Transverse colon (tissue), 4 donors: ENCODE measurements at regions not wholly inside any gene's neighbourhood (a gene's known extent, or its start where the extent isn't known, plus 50 kb on each side); places are given as distances from the start of the nearest gene placed in this dataset.

Source experiments
- CTCF ChIP-seq, 5 experiments: fragments of 200-600 bp in 3 of 5; fragments of 450-650 bp in 2 of 5; sonication (generic) in 3 of 5; IDR thresholded peaks; 1 replicate in 2 of 5; 2 replicates in 3 of 5; pipeline ENCODE4 v1.5.1; 2016 to 2017; ENCODE audit warnings: antibody characterized with exemption in 5 of 5, inconsistent platforms in 3 of 5, mild to moderate bottlenecking in 2 of 5, moderate library complexity in 1 of 5
- POLR2A ChIP-seq: fragments of 450-650 bp; IDR thresholded peaks from one replicate; pipeline ENCODE4 v1.6.1; 2016; ENCODE audit warnings: antibody characterized with exemption, mild to moderate bottlenecking, moderate library complexity
- POLR2AphosphoS5 ChIP-seq, 3 donors: sonication (generic); formaldehyde crosslinking; IDR thresholded peaks; one replicate each; pipeline ENCODE4 v1.6.1; 2016; ENCODE audit warnings: antibody characterized with exemption in 3 of 3

- no peak for TF ChIP-seq POLR2AphosphoS5 (IDR thresholded peaks at IDR 0.05)
- TF ChIP-seq CTCF (IDR thresholded peaks at IDR 0.05), result no peak
- TF ChIP-seq POLR2A, result no peak
These were observed 1146.0 kb downstream of the NLGN4X start for GRCh38 chrX:5082705-5083104.
